Retina (tissue), 1 donor: ENCODE measurements at regions not wholly inside any gene's neighbourhood (a gene's known extent, or its start where the extent isn't known, plus 50 kb on each side); places are given as distances from the start of the nearest gene placed in this dataset.

Experiments used
- DNase-seq: peaks from one replicate; pipeline ENCODE4 v3.0.0-alpha.2; 2016

DNA sequence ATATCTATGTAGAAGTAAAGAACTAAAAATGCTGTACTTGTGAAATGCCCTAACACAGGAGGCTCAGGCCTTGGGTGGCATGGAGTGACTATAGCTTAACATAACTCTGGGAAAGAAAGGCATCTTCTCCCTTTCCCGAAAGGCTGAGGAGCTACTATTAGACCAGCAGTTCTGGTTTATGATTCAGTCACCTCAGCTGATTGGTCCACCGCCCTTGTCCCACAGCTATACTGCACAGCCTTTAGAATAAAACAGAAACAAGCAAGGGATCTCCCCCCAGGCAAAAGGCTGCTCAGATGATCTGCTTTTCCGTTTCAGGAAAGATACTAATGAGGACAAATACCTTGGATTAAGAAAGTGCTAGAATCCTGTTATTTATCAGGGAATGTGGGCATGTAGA, 171.3 kb downstream of the SNCA start:
- DNase-seq, result no peak

- DNase-seq, result no peak
Measured at GRCh38 chr4:89664521-89664920, 172.4 kb downstream of the SNCA start.

- DNase-seq, result no peak
Measured at GRCh38 chr4:89661173-89661899, 175.6 kb downstream of the SNCA start.

- no peak for DNase-seq
Measured at GRCh38 chr4:89660444-89661172, 176.4 kb downstream of the SNCA start.

GRCh38 chr4:89658701-89659024, 178.3 kb downstream of the SNCA start:
- no peak for DNase-seq

DNA sequence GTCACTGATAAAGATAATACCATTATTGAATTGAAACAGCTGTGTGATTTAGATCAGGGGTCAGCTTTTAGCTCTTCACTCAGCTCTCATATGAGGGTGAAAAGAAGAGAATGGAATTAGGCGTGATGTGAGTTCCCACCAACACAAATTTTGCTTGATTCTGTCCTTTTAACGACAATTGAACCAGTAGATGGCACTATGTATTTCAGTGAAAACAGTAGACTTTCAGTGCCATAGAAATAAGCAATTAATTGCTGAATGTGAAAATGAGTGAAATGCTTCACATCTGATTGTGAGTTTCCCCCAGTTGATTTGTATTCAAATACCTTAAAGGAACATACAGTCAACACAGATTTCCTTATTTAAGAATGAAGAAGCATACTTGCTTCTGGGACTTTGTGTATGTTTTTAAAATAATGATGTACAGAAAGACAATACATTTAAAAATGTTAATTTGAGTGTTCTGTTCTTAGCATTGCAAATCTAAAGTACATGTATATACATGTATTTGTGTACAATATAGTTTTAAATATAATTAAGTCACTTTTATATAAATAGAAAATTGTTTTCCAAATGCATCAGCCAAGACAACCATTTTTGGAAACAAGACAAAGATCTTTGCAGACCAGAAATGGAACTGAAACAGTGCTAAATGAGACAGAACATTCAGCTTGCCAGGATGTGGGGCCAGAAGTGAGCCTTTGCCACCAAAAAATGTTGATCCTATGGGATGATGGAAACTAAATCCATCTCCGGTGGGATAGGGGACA, 178.8 kb downstream of the SNCA start:
- DNase-seq, result peak; percentile 24

- DNase-seq, result no peak
Measured at GRCh38 chr4:89653012-89653411, 183.9 kb downstream of the SNCA start.

- DNase-seq, result no peak
Measured at GRCh38 chr4:89645482-89645881, 191.5 kb downstream of the SNCA start.

DNA sequence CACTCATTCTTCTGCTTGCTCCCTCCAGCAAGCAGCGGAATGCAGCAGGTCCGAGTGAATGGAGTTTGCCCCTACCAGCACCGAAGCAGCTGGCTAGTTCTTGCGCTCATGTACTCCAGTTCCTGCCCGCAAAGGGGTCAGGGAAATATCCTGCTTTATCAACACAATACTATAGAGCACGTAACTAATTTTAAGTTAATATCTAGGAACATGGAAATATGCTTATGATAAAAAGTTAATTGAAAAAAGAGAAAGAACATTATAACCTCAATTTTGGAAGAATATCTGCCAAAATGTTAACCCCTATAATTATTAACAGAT, 195.6 kb downstream of the SNCA start:
- DNase-seq, result no peak

- peak; percentile 66 for DNase-seq
Measured at GRCh38 chr4:89640620-89641366, 196.2 kb downstream of the SNCA start.

GRCh38 chr4:89639395-89639794, 197.6 kb downstream of the SNCA start:
- no peak for DNase-seq

DNA sequence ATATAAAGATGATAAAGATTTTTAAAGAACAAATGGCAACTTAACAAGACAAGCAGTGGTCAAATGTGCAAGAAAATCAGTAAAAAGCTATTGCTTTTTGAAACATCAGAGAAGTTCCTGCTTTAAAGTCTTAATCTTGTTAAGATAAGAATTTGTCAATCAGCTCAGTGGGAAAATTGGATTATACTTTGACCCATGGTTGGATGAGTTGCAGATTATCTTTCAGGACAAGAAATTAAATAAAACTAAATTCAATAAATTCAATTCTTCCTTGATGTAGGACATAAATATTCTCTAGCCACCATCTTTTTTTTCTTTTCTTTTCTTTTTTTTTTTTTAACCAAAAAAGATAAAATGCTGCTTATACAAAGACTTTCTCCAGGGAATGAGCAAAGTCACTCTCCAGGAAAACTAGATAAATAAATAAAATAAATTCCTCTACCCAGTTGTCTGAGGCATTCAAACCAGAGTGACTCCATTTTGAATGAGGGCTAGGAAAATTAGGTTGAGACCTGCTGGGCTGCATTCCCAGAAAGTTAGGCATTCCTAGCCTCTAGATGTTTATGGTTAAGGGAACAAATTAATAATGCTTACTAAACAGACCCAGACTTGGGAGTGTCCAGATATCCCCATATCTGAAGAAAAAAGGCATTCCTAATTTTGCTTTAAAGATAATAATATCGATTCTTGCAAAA, 211.2 kb downstream of the SNCA start:
- DNase-seq, result no peak

- DNase-seq, result peak; percentile 63
Measured at GRCh38 chr4:89619206-89619962, 217.6 kb downstream of the SNCA start.

DNA sequence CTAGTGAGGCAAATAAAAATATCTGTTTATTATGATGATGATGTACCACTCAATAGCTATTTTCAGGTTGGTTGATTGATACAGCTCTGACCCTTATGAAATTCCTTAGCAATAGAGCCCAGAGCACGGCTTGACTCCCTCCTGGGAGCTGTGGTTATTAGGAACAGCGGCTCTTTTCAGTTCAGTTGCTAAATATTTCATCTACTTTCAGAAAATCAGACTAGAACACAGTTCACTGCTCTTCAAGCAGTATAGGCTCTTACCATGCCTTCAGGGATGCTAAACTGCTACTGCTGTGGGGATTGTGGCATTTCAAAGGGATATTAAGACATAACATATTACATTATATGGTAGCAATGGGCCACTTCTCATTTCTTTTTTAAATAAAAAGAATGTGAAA, 218.8 kb downstream of the SNCA start:
- peak; percentile 35 for DNase-seq

DNA sequence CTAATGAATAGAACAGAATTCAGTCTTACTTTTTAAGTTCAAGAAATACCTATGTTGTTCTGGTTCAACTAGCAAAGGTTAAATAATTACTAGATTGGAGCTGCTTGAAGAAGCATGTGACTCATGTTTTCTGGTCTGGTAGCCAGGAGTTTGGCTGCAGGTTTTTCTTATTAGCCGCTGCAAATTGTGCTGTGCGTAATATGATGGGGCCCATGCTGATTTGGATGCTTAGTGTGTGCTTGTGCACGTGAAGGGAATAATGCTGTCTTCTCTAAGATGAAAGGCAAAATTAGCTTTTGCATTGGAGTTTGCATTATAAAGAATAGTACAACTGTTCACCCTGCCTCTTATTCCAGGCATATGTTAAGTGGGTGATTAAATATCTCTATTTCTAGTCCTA, 219.6 kb downstream of the SNCA start:
- no peak for DNase-seq

- no peak for DNase-seq
Measured at GRCh38 chr4:89616382-89616781, 220.6 kb downstream of the SNCA start.

- DNase-seq, result no peak
Measured at GRCh38 chr4:89615051-89615450, 221.9 kb downstream of the SNCA start.

DNA sequence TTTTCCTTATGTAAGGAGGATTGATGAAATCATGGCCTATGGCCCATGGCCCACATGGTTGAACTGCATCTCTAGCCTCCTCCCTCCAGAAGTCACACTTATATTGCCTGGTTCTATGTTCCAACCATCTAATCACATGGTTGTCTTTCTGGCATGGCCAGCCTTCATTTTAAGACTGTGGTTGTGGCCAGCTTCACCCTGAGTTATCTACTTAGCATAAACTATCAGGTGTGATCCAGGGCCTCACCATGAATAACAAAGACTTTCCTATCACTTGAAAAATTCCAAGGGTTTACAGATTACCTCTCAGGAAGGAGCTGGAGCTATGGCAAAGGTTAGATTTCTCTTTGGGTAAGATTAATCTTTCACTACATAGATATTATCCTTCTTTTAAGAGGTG, 222.8 kb downstream of the SNCA start:
- no peak for DNase-seq

DNA sequence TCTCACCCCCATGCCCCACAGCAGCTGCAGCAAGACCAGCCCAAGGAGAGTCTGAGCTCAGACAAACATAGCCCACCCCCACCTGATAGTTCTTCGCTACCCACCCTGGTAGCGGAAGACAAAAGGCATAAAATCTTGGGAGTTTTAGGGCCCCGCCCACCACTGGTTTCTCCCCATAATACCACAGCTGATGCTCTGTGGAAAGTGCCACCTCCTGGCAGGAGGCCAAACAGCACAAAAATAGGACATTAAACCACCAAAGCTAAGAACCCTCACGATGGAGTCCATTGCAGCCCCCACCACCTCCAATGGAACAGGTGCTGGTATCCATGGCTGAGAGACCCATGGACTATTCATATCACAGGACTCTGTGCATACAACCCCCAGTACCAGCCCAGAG, 226.7 kb downstream of the SNCA start:
- no peak for DNase-seq

- no peak for DNase-seq
Measured at GRCh38 chr4:89609756-89610155, 227.2 kb downstream of the SNCA start.

DNA sequence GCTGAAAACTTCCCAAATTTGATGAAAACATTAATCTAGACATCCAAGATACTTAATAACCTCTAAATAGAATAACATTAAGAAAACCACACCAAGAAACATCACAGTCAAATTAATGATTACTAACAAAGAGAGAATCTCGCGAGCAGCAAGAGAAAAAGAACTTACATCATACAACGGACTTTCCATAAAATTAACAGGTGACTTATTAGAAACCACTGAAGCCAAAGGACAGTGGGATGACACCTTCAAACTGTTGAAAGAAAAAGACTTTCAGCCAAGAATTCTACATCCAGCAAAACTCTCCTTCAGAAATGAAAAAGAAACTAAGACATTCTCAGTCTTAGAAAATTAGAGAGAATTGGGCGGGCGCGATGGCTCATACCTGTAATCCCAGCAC, 232.0 kb downstream of the SNCA start:
- no peak for DNase-seq

DNA sequence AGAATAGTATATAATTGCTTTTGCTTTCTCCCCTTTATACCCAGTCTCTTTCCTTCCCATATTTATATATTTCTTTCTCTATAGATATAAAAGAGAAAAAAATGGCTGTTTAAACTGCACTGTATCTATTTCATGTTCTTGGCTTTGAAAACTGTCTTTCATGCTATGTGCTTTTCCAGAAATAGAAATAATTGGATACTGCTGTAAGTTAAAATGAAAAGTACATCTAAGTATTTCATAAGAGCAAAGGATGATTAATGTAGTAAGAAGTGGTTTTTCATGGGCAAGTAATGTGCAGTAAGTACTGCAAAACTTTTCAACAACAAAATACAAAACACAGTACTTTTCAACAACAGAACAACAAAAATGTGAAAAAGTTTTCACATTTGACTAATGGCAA, 237.9 kb downstream of the SNCA start:
- no peak for DNase-seq
